NCI-H2107 treated with DMSO at 0.1 percent for 48 hours (cell line): ENCODE measurements at regions not wholly inside any gene's neighbourhood (a gene's known extent, or its start where the extent isn't known, plus 50 kb on each side); places are given as distances from the start of the nearest gene placed in this dataset.

ENCODE experiments used
- DNase-seq: peaks from one replicate; lab custom pipeline; 2025; ENCODE audit not compliant: unreplicated experiment; lab: John Stamatoyannopoulos, UW

GRCh38 chr21:26784974-26785373 lies 60.2 kb downstream of the ADAMTS1 start:
- no peak for DNase-seq

GRCh38 chr21:26783466-26784195 lies 61.6 kb downstream of the ADAMTS1 start:
- DNase-seq, result no peak

DNA sequence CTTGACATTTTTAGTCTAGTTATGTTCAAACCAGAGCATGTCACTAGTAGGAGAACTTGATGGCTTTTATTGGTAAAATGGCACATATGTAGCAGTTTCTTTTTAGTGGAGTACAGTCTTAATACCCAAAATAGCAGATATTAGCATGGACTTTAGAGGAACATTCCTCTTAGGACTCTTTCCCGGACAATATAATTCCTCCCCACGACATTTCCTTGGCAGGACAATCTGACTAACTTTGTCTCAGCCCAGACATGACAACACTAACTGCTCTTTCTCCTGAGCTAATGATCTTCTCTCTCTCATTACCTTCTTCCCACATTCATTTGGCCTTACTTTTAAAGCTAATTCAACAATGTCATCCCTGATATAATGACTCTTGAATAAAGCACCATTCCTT lies 62.5 kb downstream of the ADAMTS1 start:
- DNase-seq, result no peak

GRCh38 chr21:26782331-26782730 lies 62.9 kb downstream of the ADAMTS1 start:
- DNase-seq, result no peak

GRCh38 chr21:26781331-26781730 lies 63.9 kb downstream of the ADAMTS1 start:
- DNase-seq, result no peak

DNA sequence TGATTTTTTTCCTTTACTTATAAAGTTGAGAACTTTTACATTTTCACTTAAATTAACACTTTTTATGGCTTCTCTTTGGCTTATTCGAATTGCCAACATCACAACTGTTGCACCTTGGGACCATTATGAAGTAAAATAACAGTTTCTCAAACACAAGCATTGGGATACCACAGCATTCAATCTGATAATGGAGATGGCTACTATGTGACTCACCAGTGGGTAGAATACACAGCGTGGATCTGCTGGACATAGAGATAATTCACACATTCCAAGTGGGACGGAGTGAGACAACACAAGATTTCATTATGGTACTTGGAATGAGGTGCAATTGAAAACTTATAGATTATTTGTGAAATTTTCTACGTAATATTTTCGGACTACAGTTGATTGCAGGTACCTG lies 68.0 kb downstream of the ADAMTS1 start:
- DNase-seq, result no peak

GRCh38 chr21:26776310-26777021 lies 68.7 kb downstream of the ADAMTS1 start:
- DNase-seq, result no peak

GRCh38 chr21:26773058-26773457 lies 72.2 kb downstream of the ADAMTS1 start:
- no peak for DNase-seq

DNA sequence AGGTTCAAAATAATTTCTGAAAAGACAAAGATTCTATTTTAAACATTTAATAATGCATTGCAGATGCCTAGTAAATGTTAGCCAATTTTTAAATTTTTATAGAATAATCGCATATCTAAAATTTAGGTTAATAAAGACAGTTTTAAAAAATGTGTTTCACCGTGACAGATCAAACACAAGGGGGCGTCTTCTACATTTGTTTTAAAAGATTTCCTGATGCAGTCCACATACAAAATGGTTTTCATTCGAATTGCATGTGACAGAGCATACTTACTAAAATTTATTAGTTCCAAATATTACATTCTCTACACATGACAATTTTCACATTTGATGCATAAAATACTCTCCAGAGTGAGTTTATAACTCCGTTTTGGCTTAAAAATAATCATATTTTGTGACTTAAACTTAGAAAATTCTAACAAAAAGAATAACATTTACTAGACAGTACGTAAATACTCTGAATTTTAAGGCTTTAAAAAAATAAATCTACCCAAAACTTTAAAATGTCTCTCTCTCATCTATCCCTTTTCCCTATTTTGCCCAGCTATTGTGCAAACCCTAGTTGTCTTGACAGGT lies 75.5 kb downstream of the ADAMTS1 start:
- DNase-seq, result peak; percentile 2

- DNase-seq, result no peak
These were observed 78.3 kb downstream of the ADAMTS1 start for GRCh38 chr21:26766826-26767325.

DNA sequence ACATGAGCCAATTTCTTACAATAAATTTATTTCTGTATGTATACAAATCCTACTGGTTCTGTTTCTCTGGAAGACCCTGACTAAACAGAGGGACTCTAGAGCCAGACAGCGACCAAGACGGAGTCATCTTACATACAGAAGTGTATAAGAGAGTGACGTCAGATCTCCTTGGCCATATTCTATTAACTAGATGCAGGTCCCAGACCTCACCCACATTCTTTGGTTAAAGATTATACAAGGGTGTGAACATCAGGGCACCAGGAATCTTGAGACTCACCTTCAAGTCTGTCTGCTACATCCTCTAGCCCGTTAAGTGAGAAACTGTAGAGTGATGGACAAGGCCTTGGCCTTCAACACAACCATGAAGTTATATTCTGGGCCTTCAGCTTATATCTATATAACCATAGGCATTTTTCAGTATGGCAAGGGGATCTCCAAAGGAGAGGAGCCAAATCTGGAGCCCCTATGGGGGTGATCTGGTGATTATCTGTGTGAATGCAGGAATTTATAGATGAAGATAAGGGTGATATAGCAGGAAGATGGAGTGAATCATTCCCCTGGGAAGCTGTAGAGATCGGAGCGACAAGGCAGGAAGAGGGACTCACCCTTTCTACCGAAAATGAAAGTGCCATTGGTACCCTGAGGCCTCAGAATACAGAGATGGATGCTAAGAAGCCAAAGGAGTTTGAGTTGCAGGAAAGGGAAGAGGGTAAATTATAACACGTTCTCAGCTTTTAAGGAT lies 83.9 kb downstream of the ADAMTS1 start:
- DNase-seq, result no peak

DNA sequence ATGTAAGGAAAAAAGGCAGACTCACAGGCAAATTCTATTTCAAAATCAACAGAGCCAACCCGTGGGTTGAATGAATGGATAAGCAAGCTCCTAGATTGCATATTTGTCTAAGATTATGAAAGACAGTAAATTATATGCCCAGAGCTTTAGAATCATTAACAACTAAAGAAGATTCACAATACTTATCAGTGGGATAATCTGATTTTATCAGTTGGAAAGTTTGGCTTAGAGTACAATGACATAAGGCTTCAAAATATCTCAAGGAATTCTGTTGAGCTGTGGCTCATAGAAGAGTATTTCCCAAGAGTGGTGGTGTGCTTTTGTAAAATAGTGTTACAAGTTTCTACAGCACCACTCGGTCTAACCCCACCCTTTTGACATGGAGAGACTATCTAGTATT lies 85.5 kb downstream of the ADAMTS1 start:
- no peak for DNase-seq

GRCh38 chr21:26758083-26758880 lies 86.9 kb downstream of the ADAMTS1 start:
- DNase-seq, result no peak

DNA sequence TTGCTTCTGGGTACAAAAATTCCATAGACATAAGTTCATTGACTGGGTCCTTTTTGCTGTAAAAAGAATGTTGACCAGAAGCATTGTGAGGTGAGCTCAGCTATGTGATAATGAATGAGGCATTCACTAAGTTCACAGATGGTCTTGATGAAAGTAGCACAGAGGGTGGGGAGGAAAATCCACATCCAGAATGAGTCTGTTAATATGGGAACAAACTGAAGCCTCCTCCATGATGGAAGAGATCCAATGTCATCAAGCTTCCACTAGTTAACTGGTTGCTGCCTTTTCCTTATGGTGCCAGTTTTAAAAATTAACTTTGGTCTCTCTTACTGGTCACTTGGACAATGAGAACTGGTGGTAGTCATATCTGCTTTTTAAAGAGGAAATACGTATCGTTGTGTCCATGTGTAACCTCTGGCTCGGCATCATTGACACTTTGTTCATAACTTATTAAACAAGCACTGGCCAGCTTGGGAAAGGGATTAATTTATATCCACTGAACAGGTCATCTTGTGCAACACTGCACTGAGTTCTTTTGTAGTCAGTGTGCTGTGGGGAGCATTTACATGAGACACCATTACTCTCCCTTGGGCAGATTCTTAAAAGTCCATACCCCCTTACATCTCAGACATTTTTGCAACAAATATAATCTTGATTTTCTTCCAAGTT lies 88.6 kb downstream of the ADAMTS1 start:
- no peak for DNase-seq

- no peak for DNase-seq
These were observed 90.4 kb downstream of the ADAMTS1 start for GRCh38 chr21:26754853-26755252.

GRCh38 chr21:26753822-26754221 lies 91.4 kb downstream of the ADAMTS1 start:
- no peak for DNase-seq

DNA sequence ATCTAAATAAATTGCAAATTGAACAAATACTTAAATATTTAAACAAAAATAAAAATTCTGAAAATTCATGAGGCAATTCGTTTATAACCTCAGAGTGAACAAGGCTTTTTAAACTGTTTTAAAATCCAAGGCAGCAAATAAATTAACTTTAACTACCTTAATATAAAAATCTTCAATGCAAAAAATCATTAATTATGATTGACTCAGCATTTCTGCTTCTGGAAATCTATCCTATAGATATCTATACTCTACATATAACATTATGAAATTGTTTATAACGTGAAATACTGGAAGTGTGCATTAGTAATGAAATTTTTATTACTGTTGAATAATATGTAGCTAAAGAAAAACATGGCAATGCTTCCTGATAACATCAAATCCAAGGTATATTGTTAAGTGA lies 92.4 kb downstream of the ADAMTS1 start:
- DNase-seq, result no peak

DNA sequence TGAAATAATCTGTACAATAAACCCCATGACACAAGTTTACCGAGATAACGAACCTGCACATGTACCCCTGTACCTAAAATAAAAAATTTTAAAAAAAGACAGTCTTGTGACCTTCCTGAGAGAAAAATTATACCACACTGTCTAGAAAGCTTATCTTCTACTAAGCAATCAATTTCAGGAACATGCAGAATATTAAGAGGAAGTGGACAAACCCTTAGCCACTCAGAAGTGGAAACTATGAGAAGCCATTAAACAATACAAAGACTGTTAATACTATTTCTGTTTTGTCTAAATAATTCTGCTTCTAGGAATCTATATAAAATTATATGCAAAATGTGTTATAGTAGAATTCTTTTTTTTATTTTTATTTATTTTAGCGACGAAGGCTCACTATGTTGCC lies 93.9 kb downstream of the ADAMTS1 start:
- no peak for DNase-seq

DNA sequence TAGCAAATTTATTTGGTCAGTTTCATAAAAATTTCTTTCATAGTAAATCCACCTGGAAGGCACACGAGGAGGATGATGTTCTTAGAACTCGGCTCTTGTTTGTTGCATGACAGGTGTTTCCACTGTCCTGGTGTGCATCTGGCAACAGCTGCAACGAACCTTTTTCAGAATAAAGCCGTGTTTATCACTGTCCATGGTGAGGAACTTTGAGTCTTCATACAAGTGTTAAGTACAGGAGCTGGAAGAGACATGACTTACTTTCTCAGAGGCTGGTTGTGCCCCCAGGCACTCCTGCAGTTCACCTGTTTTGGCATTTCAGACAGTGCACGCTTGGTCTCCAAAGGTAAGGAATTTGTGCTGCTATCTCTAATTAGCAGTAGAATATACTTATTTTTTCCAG lies 97.1 kb downstream of the ADAMTS1 start:
- DNase-seq, result no peak

DNA sequence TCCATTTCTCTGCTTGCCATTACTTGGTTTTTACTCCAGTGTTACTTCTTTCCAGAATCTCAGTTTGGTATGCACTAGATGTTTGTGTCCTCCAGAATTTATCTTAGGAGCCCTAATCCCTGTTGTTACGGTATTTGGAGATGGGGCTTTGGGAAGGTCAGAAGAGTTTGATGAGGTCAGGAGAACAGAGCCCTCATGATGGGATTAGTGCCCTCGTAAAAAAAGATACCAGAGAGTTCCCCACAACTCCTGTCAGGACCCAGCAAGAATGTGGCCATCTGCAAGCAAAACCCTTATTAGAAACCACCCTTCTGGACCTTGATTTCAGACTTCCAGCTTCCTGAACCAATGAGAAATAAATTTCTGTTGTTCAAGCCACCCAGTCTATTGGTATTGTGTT lies 98.0 kb downstream of the ADAMTS1 start:
- no peak for DNase-seq
